ENCODE measurements at regions not wholly inside any gene's neighbourhood (a gene's known extent, or its start where the extent isn't known, plus 50 kb on each side); places are given as distances from the start of the nearest gene placed in this dataset.

GRCh38 chr11:33544593-33545373, 155.8 kb downstream of the C11orf91 start:
- Histone ChIP-seq H3K4me3 (ENCODE audit: low read depth, low read length) (no peak overlapping the region), H3K36me3 (ENCODE audit: control insufficient read depth, insufficient read depth, low read length) (no peaks in the 10 kb centered on the region), H3K27me3 (ENCODE audit: control insufficient read depth, insufficient read depth, low read length) (no peaks in the 10 kb centered on the region)
- no peak for DNase-seq (ENCODE audit: low read depth)
- TF ChIP-seq, protein P1, sequence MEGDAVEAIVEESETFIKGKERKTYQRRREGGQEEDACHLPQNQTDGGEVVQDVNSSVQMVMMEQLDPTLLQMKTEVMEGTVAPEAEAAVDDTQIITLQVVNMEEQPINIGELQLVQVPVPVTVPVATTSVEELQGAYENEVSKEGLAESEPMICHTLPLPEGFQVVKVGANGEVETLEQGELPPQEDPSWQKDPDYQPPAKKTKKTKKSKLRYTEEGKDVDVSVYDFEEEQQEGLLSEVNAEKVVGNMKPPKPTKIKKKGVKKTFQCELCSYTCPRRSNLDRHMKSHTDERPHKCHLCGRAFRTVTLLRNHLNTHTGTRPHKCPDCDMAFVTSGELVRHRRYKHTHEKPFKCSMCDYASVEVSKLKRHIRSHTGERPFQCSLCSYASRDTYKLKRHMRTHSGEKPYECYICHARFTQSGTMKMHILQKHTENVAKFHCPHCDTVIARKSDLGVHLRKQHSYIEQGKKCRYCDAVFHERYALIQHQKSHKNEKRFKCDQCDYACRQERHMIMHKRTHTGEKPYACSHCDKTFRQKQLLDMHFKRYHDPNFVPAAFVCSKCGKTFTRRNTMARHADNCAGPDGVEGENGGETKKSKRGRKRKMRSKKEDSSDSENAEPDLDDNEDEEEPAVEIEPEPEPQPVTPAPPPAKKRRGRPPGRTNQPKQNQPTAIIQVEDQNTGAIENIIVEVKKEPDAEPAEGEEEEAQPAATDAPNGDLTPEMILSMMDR (IDR thresholded peaks at IDR 0.05; ENCODE audit: insufficient read depth, low read length, poor library complexity, severe bottlenecking), result no peak

- no peak overlapping the region for H3K4me3 ChIP-seq (ENCODE audit: low read depth, low read length)
- H3K36me3 ChIP-seq (ENCODE audit: control insufficient read depth, insufficient read depth, low read length), result no peaks in the 10 kb centered on the region
- no peaks in the 10 kb centered on the region for H3K27me3 ChIP-seq (ENCODE audit: control insufficient read depth, insufficient read depth, low read length)
- DNase-seq (ENCODE audit: low read depth), result no peak
- TF ChIP-seq, protein P1 (IDR thresholded peaks at IDR 0.05; ENCODE audit: insufficient read depth, low read length, poor library complexity, severe bottlenecking), result no peak
These were observed 156.8 kb downstream of the C11orf91 start for GRCh38 chr11:33543823-33544222.

- H3K36me3 ChIP-seq (ENCODE audit: control insufficient read depth, insufficient read depth, low read length), result no peaks in the 10 kb centered on the region
- DNase-seq (ENCODE audit: low read depth), result no peak
- TF ChIP-seq, protein P1 (IDR thresholded peaks at IDR 0.05; ENCODE audit: insufficient read depth, low read length, poor library complexity, severe bottlenecking), result peak; percentile 64
- no peak overlapping the region for H3K4me3 ChIP-seq (ENCODE audit: low read depth, low read length)
- H3K27me3 ChIP-seq (ENCODE audit: control insufficient read depth, insufficient read depth, low read length), result no peaks in the 10 kb centered on the region
These were observed 157.7 kb downstream of the C11orf91 start for GRCh38 chr11:33542921-33543320.

- Histone ChIP-seq H3K27me3 (ENCODE audit: control insufficient read depth, insufficient read depth, low read length) (no peaks in the 10 kb centered on the region), H3K36me3 (ENCODE audit: control insufficient read depth, insufficient read depth, low read length) (no peaks in the 10 kb centered on the region), H3K4me3 (ENCODE audit: low read depth, low read length) (no peak overlapping the region)
- no peak for DNase-seq (ENCODE audit: low read depth)
- TF ChIP-seq, protein P1 (IDR thresholded peaks at IDR 0.05; ENCODE audit: insufficient read depth, low read length, poor library complexity, severe bottlenecking), result no peak
These were observed 159.4 kb downstream of the C11orf91 start for GRCh38 chr11:33540946-33541915.

DNA sequence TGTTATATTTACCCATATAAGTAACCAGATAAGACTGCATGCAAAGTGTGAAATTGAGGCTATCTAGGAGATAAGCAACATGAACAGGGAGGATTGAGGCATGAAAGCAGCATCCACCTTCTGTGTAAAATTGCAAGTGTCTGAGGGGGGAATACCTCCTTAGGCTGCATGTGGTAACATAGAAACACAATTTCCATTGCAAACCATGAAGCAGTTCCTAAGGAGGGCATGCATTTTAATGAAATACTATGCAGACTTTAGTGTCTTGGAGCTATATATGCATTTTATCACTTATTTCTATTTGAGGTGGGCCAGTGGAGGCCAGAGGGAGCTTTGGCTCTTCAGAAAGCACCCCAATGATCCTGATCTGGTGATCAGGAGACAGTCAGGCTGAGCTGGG, 160.2 kb downstream of the C11orf91 start:
- TF ChIP-seq, protein P1 (IDR thresholded peaks at IDR 0.05; ENCODE audit: insufficient read depth, low read length, poor library complexity, severe bottlenecking), result no peak
- Histone ChIP-seq H3K27me3 (ENCODE audit: control insufficient read depth, insufficient read depth, low read length) (no peaks in the 10 kb centered on the region), H3K36me3 (ENCODE audit: control insufficient read depth, insufficient read depth, low read length) (no peaks in the 10 kb centered on the region), H3K4me3 (ENCODE audit: low read depth, low read length) (no peak overlapping the region)
- no peak for DNase-seq (ENCODE audit: low read depth)

Measured in kidney epithelial cell (primary cell).